ENCODE measurements at regions not wholly inside any gene's neighbourhood (a gene's known extent, or its start where the extent isn't known, plus 50 kb on each side); places are given as distances from the start of the nearest gene placed in this dataset.

DNA sequence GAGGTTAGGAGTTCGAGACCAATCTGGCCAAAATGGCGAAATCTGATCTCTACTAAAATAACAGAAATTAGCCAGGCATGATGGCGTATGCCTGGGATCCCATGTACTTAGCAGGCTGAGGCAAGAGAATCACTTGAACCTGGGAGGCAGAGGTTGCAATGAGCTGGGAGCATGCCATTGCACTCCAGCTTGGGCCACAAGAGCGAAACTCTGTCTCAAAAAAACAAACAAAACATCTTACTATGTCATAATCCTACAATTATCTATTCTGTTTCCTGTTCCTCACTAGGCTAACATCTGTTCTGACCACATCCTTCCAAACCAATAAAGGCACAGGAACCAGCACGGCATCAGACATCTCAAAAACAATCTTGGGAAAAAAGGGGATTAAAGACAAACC is 361.8 kb upstream of the UBE2E3 start:
- Histone ChIP-seq H3K27me3 (ENCODE audit: low read depth) (no peaks in the 10 kb centered on the region), H3K27ac (no peak overlapping the region), H3K4me1 (no peaks in the 10 kb centered on the region), H3K36me3 (no peaks in the 10 kb centered on the region), H3K4me3 (no peak overlapping the region), H3K9me3 (no peaks in the 10 kb centered on the region)
- TF ChIP-seq, protein P1, sequence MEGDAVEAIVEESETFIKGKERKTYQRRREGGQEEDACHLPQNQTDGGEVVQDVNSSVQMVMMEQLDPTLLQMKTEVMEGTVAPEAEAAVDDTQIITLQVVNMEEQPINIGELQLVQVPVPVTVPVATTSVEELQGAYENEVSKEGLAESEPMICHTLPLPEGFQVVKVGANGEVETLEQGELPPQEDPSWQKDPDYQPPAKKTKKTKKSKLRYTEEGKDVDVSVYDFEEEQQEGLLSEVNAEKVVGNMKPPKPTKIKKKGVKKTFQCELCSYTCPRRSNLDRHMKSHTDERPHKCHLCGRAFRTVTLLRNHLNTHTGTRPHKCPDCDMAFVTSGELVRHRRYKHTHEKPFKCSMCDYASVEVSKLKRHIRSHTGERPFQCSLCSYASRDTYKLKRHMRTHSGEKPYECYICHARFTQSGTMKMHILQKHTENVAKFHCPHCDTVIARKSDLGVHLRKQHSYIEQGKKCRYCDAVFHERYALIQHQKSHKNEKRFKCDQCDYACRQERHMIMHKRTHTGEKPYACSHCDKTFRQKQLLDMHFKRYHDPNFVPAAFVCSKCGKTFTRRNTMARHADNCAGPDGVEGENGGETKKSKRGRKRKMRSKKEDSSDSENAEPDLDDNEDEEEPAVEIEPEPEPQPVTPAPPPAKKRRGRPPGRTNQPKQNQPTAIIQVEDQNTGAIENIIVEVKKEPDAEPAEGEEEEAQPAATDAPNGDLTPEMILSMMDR (IDR thresholded peaks at IDR 0.05): no peak
- DNase-seq: no peak
- no peak for ATAC-seq
- intact Hi-C loops (cut with DNase I): no loop called here

DNA sequence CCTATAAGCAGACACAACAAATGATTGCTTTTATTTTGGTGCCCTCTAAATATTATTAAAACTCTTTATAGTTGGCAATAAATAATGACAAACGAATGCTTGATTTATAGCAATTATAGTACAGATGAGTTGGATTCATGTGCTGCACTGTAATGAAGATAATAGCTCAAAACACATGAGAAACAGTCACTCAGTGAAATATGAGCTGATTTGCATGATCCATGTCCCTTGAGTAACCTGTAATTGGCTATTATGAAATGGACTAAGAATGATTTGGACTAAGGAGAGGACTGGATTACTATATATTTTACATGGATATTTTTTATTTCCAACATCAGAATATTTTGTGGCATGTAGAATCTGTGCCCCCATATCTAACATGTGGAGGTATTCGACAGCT is 365.6 kb upstream of the UBE2E3 start:
- TF ChIP-seq, protein P1 (IDR thresholded peaks at IDR 0.05): no peak
- H3K9me3 ChIP-seq: no peaks in the 10 kb centered on the region
- intact Hi-C loops (cut with DNase I): no loop called here
- ATAC-seq (no peak), DNase-seq (no peak)
- no peaks in the 10 kb centered on the region for H3K36me3 ChIP-seq
- H3K27ac ChIP-seq: no peak overlapping the region
- H3K4me1 ChIP-seq: no peaks in the 10 kb centered on the region
- no peaks in the 10 kb centered on the region for H3K27me3 ChIP-seq (ENCODE audit: low read depth)
- no peak overlapping the region for H3K4me3 ChIP-seq

DNA sequence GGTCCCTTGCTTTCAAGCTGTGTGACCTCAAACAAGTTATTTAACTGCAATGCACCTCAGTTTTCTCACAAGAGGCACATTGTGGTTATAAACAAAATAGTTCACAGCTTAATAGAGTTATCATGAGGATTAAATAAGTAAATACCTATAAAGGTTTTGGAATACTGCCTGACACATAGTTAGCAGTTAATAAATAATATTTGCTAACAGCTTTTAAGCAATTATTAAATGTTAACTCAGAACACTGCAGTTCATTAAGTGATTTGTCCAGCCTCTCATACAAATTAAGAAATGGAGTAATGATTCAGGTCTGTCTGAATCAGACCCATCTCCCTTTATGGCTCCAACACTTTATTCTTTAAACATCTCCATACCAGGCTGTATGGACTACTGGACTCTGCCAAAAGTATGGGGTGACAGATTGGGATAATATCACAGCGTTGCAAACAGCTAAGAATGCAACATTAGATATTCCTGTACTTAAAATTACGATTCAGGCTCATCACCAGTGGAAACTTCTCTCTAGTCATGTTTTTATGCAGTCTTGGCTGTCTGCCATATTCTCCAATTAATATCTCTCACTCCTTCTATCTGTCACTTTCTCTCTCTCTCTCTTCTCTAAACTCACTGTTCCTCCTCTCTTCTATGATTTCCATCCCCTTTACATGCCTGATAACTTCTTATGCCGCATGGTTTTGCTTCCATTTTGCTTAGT is 370.6 kb upstream of the UBE2E3 start:
- no peaks in the 10 kb centered on the region for H3K4me1 ChIP-seq
- TF ChIP-seq, protein P1 (IDR thresholded peaks at IDR 0.05): no peak
- H3K27ac ChIP-seq: no peak overlapping the region
- H3K9me3 ChIP-seq: no peaks in the 10 kb centered on the region
- no peaks in the 10 kb centered on the region for H3K36me3 ChIP-seq
- no peaks in the 10 kb centered on the region for H3K27me3 ChIP-seq (ENCODE audit: low read depth)
- no peak overlapping the region for H3K4me3 ChIP-seq
- ATAC-seq (no peak), DNase-seq (no peak)
- intact Hi-C loops (cut with DNase I): no loop called here

DNA sequence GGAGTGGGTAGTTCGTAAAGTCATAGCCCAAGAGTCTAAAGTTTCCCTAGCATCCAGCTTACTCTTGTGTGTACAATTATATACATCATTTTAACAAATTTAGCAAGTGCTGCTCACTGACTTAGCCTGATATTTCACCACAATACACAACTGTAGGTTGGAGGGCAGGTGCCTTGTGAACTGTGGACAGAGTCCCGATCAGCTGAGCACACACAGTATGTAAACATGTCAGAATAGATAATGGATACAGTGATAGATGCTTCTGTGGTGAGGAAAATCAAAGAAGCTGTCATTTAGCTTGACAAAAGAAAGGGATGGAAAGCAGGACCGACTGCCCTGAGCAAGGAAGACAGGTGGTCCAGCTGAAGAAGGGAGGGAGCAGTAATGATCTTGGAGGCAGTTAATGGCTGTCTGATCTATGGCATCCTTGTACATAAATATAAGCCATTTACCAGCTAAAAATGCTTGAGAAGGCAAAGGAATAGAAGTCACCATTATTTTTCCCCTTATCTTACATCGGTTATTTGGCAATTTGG is 372.8 kb upstream of the UBE2E3 start:
- TF ChIP-seq, protein P1 (IDR thresholded peaks at IDR 0.05): no peak
- DNase-seq (no peak), ATAC-seq (no peak)
- Histone ChIP-seq H3K4me1 (no peaks in the 10 kb centered on the region), H3K9me3 (no peaks in the 10 kb centered on the region), H3K27me3 (ENCODE audit: low read depth) (no peaks in the 10 kb centered on the region), H3K27ac (no peak overlapping the region), H3K36me3 (no peaks in the 10 kb centered on the region), H3K4me3 (no peak overlapping the region)
- intact Hi-C loops (cut with DNase I): no loop called here

DNA sequence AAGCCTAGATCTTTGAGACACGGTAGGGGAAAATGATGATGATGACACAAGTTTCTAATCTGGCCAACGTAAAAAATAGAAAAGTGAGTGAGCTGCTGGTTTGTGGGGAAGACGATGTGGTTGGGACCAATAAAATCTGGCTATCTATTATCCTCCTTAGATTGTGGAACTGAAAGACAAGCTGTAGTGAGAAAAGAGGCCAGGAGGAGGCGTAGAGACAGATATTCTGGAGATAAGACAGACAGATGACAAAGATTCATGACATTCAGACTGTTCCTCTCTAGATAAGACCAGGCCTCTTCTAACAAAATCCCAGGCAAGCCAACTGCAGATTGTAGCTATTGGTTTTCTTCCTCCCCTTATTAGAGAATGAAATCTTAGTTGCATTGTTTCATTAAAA is 376.3 kb upstream of the UBE2E3 start:
- intact Hi-C loops (cut with DNase I): no loop called here
- ATAC-seq: no peak
- DNase-seq: no peak
- Histone ChIP-seq H3K4me3 (no peak overlapping the region), H3K36me3 (no peaks in the 10 kb centered on the region), H3K4me1 (no peaks in the 10 kb centered on the region), H3K27me3 (ENCODE audit: low read depth) (no peaks in the 10 kb centered on the region), H3K27ac (no peak overlapping the region), H3K9me3 (no peaks in the 10 kb centered on the region)
- TF ChIP-seq, protein P1 (IDR thresholded peaks at IDR 0.05): peak; percentile 16
